Nephron (organoid): ENCODE measurements at regions not wholly inside any gene's neighbourhood (a gene's known extent, or its start where the extent isn't known, plus 50 kb on each side); places are given as distances from the start of the nearest gene placed in this dataset.
A peak's percentile ranks its signal among the peaks of the same experiment; 100 is the strongest.

ENCODE experiments used
- H3K27ac Mint-ChIP-seq, 3 experiments: 2 replicates each; pipeline ENCODE4 v1.8.0; 2020; ENCODE audit warnings: mixed read lengths in 3 of 3, mild to moderate bottlenecking in 2 of 3, moderate library complexity in 1 of 3
- H3K27me3 Mint-ChIP-seq: 2 replicates; pipeline ENCODE4 v1.8.0; 2021; ENCODE audit warnings: low read depth, mild to moderate bottlenecking, moderate library complexity, mixed read lengths
- H3K36me3 Mint-ChIP-seq: 2 replicates; pipeline ENCODE4 v1.8.0; 2020; ENCODE audit warnings: low read depth, mixed read lengths
- H3K4me1 Mint-ChIP-seq: 2 replicates; pipeline ENCODE4 v1.8.0; 2020; ENCODE audit warnings: mixed read lengths
- H3K4me3 Mint-ChIP-seq, 3 experiments: 2 replicates each; pipeline ENCODE4 v1.8.0; 2020; ENCODE audit warnings: mild to moderate bottlenecking in 3 of 3, mixed read lengths in 3 of 3, moderate library complexity in 2 of 3
- H3K9me3 Mint-ChIP-seq: 2 replicates; pipeline ENCODE4 v1.8.0; 2020; ENCODE audit warnings: mixed read lengths
- CTCF ChIP-seq, 3 experiments: fragments of 200-600 bp; sonication (generic); IDR thresholded peaks; one replicate each; pipeline ENCODE4 v1.5.0; 2021; ENCODE audit warnings: antibody characterized with exemption in 3 of 3; ENCODE audit not compliant: unreplicated experiment in 3 of 3

- no peak overlapping the region for H3K4me3 Mint-ChIP-seq
- no peaks in the 10 kb centered on the region for H3K27me3 Mint-ChIP-seq
- H3K27ac Mint-ChIP-seq = peak overlapping the region in 2 of 3 experiments; percentile 13 to 70
- H3K4me1 Mint-ChIP-seq = peaks cover 48% of the 10 kb centered on the region
- H3K36me3 Mint-ChIP-seq = no peaks in the 10 kb centered on the region
- H3K9me3 Mint-ChIP-seq = peaks cover 11% of the 10 kb centered on the region
- no peak for TF ChIP-seq CTCF (IDR thresholded peaks at IDR 0.05; ENCODE audit: unreplicated experiment in 3 of 3)
Measured at GRCh38 chr12:46531804-46532203, 159.2 kb upstream of the SLC38A2 start.

DNA sequence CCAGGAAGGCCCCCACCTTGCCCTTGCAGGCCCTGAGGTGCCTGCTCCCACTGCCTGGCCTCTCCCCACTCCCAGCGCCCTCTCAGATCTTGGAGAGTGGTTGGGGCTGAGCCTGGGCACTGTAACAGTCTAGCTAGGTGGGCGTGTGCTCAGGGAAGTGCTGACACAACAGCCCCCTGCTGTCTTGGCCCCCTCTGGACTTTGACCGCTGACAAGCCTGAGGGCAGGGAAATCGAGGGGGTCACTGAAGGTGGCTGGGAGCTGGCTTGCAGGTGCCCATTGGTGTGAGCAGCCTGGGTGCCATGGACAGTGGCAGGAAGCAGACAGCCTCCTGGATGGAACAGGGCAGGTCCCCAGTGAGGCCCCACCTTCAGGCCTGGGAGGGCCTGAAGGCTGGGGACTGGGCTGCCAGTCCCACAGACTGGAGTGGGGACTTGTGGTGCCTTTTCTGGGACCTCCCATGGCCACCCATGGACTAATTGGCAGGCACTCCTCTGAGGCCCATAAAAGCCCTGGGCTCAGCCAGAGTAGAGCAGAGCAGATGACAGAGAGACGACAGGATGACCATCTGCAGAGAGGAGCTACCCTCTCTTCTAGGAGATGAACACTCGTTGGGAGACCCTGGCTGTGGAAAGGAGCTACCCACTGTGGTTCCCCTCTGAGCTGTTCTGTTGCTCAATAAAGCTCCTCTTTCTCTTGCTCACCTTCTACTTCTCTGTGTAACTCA, 158.6 kb upstream of the SLC38A2 start:
- H3K4me1 Mint-ChIP-seq = peaks cover 48% of the 10 kb centered on the region
- H3K27ac Mint-ChIP-seq = no peak overlapping the region
- H3K9me3 Mint-ChIP-seq = peaks cover 11% of the 10 kb centered on the region
- H3K4me3 Mint-ChIP-seq = no peak overlapping the region
- no peaks in the 10 kb centered on the region for H3K27me3 Mint-ChIP-seq
- TF ChIP-seq CTCF (IDR thresholded peaks at IDR 0.05; ENCODE audit: unreplicated experiment in 3 of 3) = no peak
- no peaks in the 10 kb centered on the region for H3K36me3 Mint-ChIP-seq

- peaks cover 48% of the 10 kb centered on the region for H3K4me1 Mint-ChIP-seq
- peaks cover 11% of the 10 kb centered on the region for H3K9me3 Mint-ChIP-seq
- no peaks in the 10 kb centered on the region for H3K36me3 Mint-ChIP-seq
- no peak for TF ChIP-seq CTCF (IDR thresholded peaks at IDR 0.05; ENCODE audit: unreplicated experiment in 3 of 3)
- no peaks in the 10 kb centered on the region for H3K27me3 Mint-ChIP-seq
- H3K27ac Mint-ChIP-seq = peak overlapping the region in 2 of 3 experiments; percentile 63 to 83
- no peak overlapping the region for H3K4me3 Mint-ChIP-seq
Measured at GRCh38 chr12:46530373-46531056, 157.9 kb upstream of the SLC38A2 start.

DNA sequence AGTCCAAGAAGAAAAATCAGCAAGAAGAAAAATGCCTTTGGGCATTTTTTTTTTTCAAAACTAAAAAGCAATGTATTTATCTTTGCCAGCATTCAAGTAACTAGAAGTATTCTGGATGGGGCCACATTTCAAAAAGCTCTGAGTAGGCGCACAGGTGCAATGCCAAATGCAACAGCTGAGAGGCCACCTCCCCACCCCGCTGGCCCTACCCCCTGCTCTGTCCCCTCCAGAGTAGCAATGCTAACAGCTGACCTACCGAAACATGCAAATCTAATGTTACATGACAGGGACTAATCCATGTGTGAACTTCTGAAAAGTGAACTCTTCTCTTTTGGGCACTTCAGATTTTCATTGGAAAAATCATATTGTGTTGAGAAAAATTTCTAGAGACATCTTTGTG, 153.7 kb upstream of the SLC38A2 start:
- no peaks in the 10 kb centered on the region for H3K27me3 Mint-ChIP-seq
- H3K4me3 Mint-ChIP-seq = peak overlapping the region in 1 of 3 experiments; percentile 23
- peaks cover 63% of the 10 kb centered on the region for H3K4me1 Mint-ChIP-seq
- H3K36me3 Mint-ChIP-seq = no peaks in the 10 kb centered on the region
- H3K9me3 Mint-ChIP-seq = peaks cover 11% of the 10 kb centered on the region
- TF ChIP-seq CTCF (IDR thresholded peaks at IDR 0.05; ENCODE audit: unreplicated experiment in 3 of 3) = no peak
- peak overlapping the region; percentile 42 to 94 (median 85) for H3K27ac Mint-ChIP-seq

DNA sequence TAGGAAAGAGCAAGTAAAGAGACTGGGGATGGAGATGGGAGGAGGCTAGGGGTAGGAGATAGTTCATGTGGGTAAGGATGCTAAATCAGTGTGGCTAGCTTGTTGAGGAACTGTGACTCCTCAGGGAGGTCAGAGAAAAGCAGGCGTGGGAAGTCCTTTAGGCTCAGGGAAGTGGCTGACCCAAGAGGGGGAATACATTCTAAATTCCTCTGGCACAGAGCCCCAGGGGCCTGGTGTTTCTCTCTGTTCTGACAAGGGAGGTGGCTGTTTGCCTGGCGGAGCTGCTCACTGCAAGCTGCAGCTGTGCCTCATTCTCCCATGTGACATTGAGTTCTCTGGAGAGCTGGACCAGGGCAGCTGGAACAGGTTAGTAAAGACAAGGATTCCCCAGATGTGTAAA, 152.2 kb upstream of the SLC38A2 start:
- no peak for TF ChIP-seq CTCF (IDR thresholded peaks at IDR 0.05; ENCODE audit: unreplicated experiment in 3 of 3)
- Mint-ChIP-seq H3K27ac (peak overlapping the region; percentile 83 to 94 (median 85)), H3K4me3 (peak overlapping the region in 1 of 3 experiments; percentile 26), H3K4me1 (peaks cover 67% of the 10 kb centered on the region), H3K27me3 (no peaks in the 10 kb centered on the region), H3K36me3 (no peaks in the 10 kb centered on the region), H3K9me3 (peaks cover 11% of the 10 kb centered on the region)
